ENCODE measurements at regions not wholly inside any gene's neighbourhood (a gene's known extent, or its start where the extent isn't known, plus 50 kb on each side); places are given as distances from the start of the nearest gene placed in this dataset.

DNA sequence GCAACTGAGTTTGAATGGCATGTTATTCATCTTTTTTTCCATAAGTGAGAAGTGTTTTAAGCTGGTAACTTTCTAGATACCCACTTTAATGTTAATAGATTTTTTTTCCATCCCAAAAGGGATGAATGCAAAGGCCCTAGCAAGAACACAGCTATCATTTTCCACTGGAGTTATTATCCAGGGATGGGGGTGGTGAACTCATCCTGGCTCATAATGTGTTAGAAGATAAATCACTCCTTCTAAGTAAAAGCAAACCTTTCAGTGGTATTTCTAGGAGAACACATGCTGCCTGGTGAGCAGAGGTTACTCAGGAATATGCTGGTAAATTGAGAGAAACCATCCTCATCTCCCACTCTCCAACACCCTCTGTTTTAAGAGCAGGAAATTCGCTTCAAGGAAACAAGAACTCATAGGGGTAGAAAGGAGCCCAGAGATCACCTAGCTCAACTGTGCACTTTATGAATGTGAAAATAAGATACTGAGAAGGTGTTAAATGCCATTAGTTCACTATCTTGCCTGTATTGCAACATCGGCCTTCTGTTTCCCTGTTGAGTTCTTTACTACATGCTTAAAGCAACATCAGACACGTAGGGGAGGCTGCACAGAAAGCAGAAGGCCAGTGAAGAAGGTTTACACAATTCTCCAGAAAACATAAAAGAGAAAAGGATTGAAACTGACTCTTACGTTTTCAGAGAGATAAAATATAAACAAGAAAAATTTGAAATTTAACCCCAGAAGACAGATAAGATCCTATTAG, 264.0 kb upstream of the PRKCQ start:
- intact Hi-C loops (cut with DNase I): no loop called here
- TF ChIP-seq POLR2A (IDR thresholded peaks at IDR 0.05): no peak
- TF ChIP-seq, protein P1, sequence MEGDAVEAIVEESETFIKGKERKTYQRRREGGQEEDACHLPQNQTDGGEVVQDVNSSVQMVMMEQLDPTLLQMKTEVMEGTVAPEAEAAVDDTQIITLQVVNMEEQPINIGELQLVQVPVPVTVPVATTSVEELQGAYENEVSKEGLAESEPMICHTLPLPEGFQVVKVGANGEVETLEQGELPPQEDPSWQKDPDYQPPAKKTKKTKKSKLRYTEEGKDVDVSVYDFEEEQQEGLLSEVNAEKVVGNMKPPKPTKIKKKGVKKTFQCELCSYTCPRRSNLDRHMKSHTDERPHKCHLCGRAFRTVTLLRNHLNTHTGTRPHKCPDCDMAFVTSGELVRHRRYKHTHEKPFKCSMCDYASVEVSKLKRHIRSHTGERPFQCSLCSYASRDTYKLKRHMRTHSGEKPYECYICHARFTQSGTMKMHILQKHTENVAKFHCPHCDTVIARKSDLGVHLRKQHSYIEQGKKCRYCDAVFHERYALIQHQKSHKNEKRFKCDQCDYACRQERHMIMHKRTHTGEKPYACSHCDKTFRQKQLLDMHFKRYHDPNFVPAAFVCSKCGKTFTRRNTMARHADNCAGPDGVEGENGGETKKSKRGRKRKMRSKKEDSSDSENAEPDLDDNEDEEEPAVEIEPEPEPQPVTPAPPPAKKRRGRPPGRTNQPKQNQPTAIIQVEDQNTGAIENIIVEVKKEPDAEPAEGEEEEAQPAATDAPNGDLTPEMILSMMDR (IDR thresholded peaks at IDR 0.05): no peak
- WGBS, 4 donors: 64 to 72% (median 69%) methylated on average over 4 of the region's 4 CpGs

DNA sequence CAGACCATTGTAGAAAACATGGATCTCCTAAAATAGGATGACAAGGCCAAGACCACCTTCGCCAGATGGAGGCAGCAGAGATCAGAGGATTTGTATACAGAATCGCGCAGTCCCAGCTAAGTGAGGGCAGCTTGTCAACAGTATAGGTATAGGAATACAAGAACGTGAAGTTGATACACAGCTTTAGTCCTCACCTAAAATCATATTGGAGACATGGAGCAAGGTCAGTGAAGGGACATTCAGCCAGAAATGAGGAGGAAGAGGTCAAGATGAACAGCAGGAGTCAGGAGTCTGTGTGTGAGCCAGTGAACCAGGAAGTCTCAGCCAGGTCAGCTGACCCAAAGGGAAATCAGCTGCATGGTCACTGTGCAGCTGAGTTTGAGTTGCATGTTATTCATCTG, 263.4 kb upstream of the PRKCQ start:
- Histone ChIP-seq H3K27ac (no peak overlapping the region), H3K9me3 (peaks cover 0 to 14% (median 0%) of the 10 kb centered on the region in 12 donors), H3K4me3 (no peak overlapping the region), H3K36me3 (no peaks in the 10 kb centered on the region), H3K4me1 (no peaks in the 10 kb centered on the region), H3K27me3 (no peaks in the 10 kb centered on the region)
- WGBS, 4 donors: 89 to 92% (median 91%) methylated on average over 4 of the region's 4 CpGs
- TF ChIP-seq POLR2A (IDR thresholded peaks at IDR 0.05): no peak
- TF ChIP-seq, protein P1 (IDR thresholded peaks at IDR 0.05): no peak
- no peak for DNase-seq
- intact Hi-C loops (cut with DNase I): no loop called here
- ATAC-seq: no peak

More for the DNA sequence above, 264.0 kb upstream of the PRKCQ start:
- Histone ChIP-seq H3K27ac (no peak overlapping the region), H3K9me3 (peaks cover 0 to 14% (median 0%) of the 10 kb centered on the region in 12 donors), H3K4me1 (no peaks in the 10 kb centered on the region), H3K36me3 (no peaks in the 10 kb centered on the region), H3K27me3 (no peaks in the 10 kb centered on the region), H3K4me3 (no peak overlapping the region)
- ATAC-seq (no peak), DNase-seq (no peak)

DNA sequence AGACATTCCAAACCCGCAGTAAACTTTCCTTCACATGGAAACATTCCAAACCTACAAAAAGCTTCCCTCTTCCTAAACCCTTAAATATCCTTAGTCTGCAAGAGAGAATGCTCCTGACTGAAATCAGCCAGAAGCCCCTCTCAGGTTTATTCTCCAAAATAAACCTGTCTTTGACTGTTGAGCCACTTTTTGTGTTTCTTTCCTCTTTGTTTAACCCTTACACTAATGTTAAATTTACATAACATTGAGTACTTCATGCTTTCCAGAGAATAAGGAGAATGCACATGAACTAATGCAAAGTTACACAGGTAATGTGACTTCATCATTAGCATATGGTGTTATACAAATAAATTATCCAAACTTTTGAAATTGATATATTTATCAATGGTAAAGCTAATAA, 262.6 kb upstream of the PRKCQ start:
- 69 to 86% (median 72%) methylated on average over 1 of the region's 1 CpG for WGBS, 4 donors

DNA sequence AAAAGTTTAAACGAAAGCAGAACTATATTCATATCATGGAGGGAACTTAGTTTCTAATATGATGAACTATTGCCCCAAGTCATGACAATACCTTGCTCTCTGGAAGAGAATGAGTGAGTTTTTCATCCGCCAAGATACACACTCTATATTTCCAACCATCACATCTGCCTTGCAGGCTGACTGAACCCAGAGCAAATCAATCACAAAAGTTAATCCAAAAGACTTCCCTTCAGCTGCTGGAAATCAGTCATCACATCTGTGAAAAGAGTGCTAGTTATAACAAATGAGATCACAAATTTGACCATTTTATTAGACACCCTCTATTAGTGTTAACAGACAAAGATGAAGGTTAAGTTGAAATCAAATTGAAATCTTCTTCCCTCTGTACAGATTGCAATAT, 261.7 kb upstream of the PRKCQ start:
- Histone ChIP-seq H3K36me3 (no peaks in the 10 kb centered on the region), H3K27ac (no peak overlapping the region), H3K27me3 (no peaks in the 10 kb centered on the region), H3K4me3 (no peak overlapping the region), H3K9me3 (peaks cover 0 to 14% (median 0%) of the 10 kb centered on the region in 12 donors), H3K4me1 (no peaks in the 10 kb centered on the region)
- DNase-seq (no peak), ATAC-seq (peak in 2 of 4 donors; percentile 16 to 41)
- WGBS, 4 donors: 55 to 87% (median 82%) methylated on average over 2 of the region's 2 CpGs
- intact Hi-C loops (cut with DNase I): no loop called here
- TF ChIP-seq POLR2A (IDR thresholded peaks at IDR 0.05): no peak
- TF ChIP-seq, protein P1 (IDR thresholded peaks at IDR 0.05): no peak

More for the DNA sequence above, 262.6 kb upstream of the PRKCQ start:
- no peak for ATAC-seq
- DNase-seq: no peak
- intact Hi-C loops (cut with DNase I): no loop called here
- Histone ChIP-seq H3K36me3 (no peaks in the 10 kb centered on the region), H3K9me3 (peaks cover 0 to 14% (median 0%) of the 10 kb centered on the region in 12 donors), H3K4me3 (no peak overlapping the region), H3K27me3 (no peaks in the 10 kb centered on the region), H3K4me1 (no peaks in the 10 kb centered on the region), H3K27ac (no peak overlapping the region)
- TF ChIP-seq, protein P1 (IDR thresholded peaks at IDR 0.05): no peak
- TF ChIP-seq POLR2A (IDR thresholded peaks at IDR 0.05): no peak
